ENCODE measurements at regions not wholly inside any gene's neighbourhood (a gene's known extent, or its start where the extent isn't known, plus 50 kb on each side); places are given as distances from the start of the nearest gene placed in this dataset.

- DNase-seq = no peak
- H3K27me3 ChIP-seq (replicated peaks) = no peaks in the 10 kb centered on the region
- in situ Hi-C loops (cut with HindIII; ENCODE audit: low pct_ligation_motif_present, low sequenced_read_pairs) = no loop called here
- no peak for TF ChIP-seq CTCF (IDR thresholded peaks at IDR 0.05; ENCODE audit: low read depth, low read length, missing control alignments)
- H3K36me3 ChIP-seq (replicated peaks) = no peaks in the 10 kb centered on the region
- H3K27ac ChIP-seq = no peak overlapping the region
- no peak overlapping the region for H3K4me3 ChIP-seq (ENCODE audit: low read depth, low read length)
Observed at GRCh38 chr2:147242445-147242844, 602.4 kb upstream of the ACVR2A start.

- H3K27me3 ChIP-seq (replicated peaks) = no peaks in the 10 kb centered on the region
- in situ Hi-C loops (cut with HindIII; ENCODE audit: low pct_ligation_motif_present, low sequenced_read_pairs) = no loop called here
- H3K36me3 ChIP-seq (replicated peaks) = no peaks in the 10 kb centered on the region
- H3K27ac ChIP-seq = no peak overlapping the region
- DNase-seq = no peak
- TF ChIP-seq CTCF (IDR thresholded peaks at IDR 0.05; ENCODE audit: low read depth, low read length, missing control alignments) = no peak
- no peak overlapping the region for H3K4me3 ChIP-seq (ENCODE audit: low read depth, low read length)
Observed at GRCh38 chr2:147236601-147237000, 608.2 kb upstream of the ACVR2A start.

- DNase-seq = no peak
- no peak for TF ChIP-seq CTCF (IDR thresholded peaks at IDR 0.05; ENCODE audit: low read depth, low read length, missing control alignments)
- Histone ChIP-seq H3K27me3 (replicated peaks) (no peaks in the 10 kb centered on the region), H3K4me3 (ENCODE audit: low read depth, low read length) (no peak overlapping the region), H3K36me3 (replicated peaks) (no peaks in the 10 kb centered on the region), H3K27ac (no peak overlapping the region)
- in situ Hi-C loops (cut with HindIII; ENCODE audit: low pct_ligation_motif_present, low sequenced_read_pairs) = no loop called here
Observed at GRCh38 chr2:147232225-147232669, 612.6 kb upstream of the ACVR2A start.

GRCh38 chr2:147231607-147232006, 613.2 kb upstream of the ACVR2A start:
- Histone ChIP-seq H3K27me3 (replicated peaks) (no peaks in the 10 kb centered on the region), H3K27ac (no peak overlapping the region), H3K36me3 (replicated peaks) (no peaks in the 10 kb centered on the region), H3K4me3 (ENCODE audit: low read depth, low read length) (no peak overlapping the region)
- in situ Hi-C loops (cut with HindIII; ENCODE audit: low pct_ligation_motif_present, low sequenced_read_pairs) = no loop called here
- no peak for DNase-seq
- TF ChIP-seq CTCF (IDR thresholded peaks at IDR 0.05; ENCODE audit: low read depth, low read length, missing control alignments) = no peak

- in situ Hi-C loops (cut with HindIII; ENCODE audit: low pct_ligation_motif_present, low sequenced_read_pairs) = no loop called here
- H3K36me3 ChIP-seq (replicated peaks) = no peaks in the 10 kb centered on the region
- no peak overlapping the region for H3K27ac ChIP-seq
- H3K4me3 ChIP-seq (ENCODE audit: low read depth, low read length) = no peak overlapping the region
- no peaks in the 10 kb centered on the region for H3K27me3 ChIP-seq (replicated peaks)
- TF ChIP-seq CTCF (IDR thresholded peaks at IDR 0.05; ENCODE audit: low read depth, low read length, missing control alignments) = no peak
- no peak for DNase-seq
Observed at GRCh38 chr2:147231081-147231480, 613.7 kb upstream of the ACVR2A start.

- H3K4me3 ChIP-seq (ENCODE audit: low read depth, low read length) = no peak overlapping the region
- H3K27ac ChIP-seq = no peak overlapping the region
- H3K36me3 ChIP-seq (replicated peaks) = no peaks in the 10 kb centered on the region
- no peak for TF ChIP-seq CTCF (IDR thresholded peaks at IDR 0.05; ENCODE audit: low read depth, low read length, missing control alignments)
- H3K27me3 ChIP-seq (replicated peaks) = no peaks in the 10 kb centered on the region
- no peak for DNase-seq
- in situ Hi-C loops (cut with HindIII; ENCODE audit: low pct_ligation_motif_present, low sequenced_read_pairs) = no loop called here
Observed at GRCh38 chr2:147227313-147227712, 617.5 kb upstream of the ACVR2A start.
